ENCODE measurements at regions not wholly inside any gene's neighbourhood (a gene's known extent, or its start where the extent isn't known, plus 50 kb on each side); places are given as distances from the start of the nearest gene placed in this dataset.

- TF ChIP-seq CTCF (IDR thresholded peaks at IDR 0.05; ENCODE audit: low read depth, low read length, missing input control) (no peak), MAX (IDR thresholded peaks at IDR 0.05) (no peak), JUND (IDR thresholded peaks at IDR 0.05) (no peak), ATF3 (IDR thresholded peaks at IDR 0.05) (no peak), NR2F2 (IDR thresholded peaks at IDR 0.05) (no peak), TAF1 (conservative IDR thresholded peaks at IDR 0.05) (no peak), GABPA (IDR thresholded peaks at IDR 0.05 in 1 of 2, conservative IDR thresholded peaks at IDR 0.05 in 1 of 2) (no peak), REST (IDR thresholded peaks at IDR 0.05) (no peak)
Measured at GRCh38 chr17:53907435-53907834, 84.7 kb downstream of the KIF2B start.

Measured in liver (tissue), 3 donors.